GM18519 (cell line): ENCODE measurements at regions not wholly inside any gene's neighbourhood (a gene's known extent, or its start where the extent isn't known, plus 50 kb on each side); places are given as distances from the start of the nearest gene placed in this dataset.

Source experiments
- ATAC-seq: cut with Tn5 transposase; IDR thresholded peaks from one replicate; pipeline ENCODE4 v1.9.1; 2021; ENCODE audit warnings: mild to moderate bottlenecking, moderate library complexity; ENCODE audit not compliant: unreplicated experiment, low FRiP score

- ATAC-seq, result no peak
These were observed 214.7 kb upstream of the FOXQ1 start for GRCh38 chr6:1096967-1097765.

DNA sequence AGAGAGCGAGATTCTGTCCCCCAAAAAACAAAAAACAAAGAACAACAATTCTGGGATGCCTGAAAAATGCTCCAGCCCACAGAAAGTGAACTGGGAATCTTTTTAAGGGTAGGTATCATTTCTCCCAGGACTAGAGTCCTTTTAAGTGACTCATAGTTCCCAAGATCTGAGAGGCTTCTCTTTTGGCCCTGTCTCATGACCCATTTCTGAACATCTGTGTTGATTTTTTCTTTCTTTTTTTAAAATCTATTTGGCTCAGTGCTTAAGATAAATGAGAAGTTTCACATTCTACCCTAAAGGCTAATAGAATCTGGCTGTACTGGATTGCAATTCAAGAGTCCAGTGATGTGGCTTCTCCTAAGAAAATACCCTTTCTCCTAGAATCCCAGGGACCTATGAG is 217.6 kb upstream of the FOXQ1 start:
- ATAC-seq, result no peak

DNA sequence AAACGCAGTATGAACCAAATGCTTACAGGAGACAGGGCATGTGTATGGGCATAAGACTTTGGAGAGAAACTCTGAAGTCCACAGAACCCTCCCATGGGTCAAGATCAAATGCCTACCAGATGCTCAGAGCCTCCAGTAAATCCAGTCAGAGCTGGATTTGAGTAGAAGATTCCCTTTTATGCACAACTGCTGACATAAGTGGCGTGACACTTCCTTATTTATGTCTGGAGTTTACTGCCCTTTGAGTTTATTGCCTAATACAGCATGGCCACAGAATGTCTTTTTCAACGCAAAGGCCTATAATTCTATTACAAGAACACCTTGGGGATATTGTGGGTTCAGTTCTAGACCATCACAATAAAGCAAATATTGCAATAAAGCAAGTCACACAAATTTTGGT is 220.0 kb upstream of the FOXQ1 start:
- ATAC-seq, result no peak

GRCh38 chr6:1089859-1090258 is 222.0 kb upstream of the FOXQ1 start:
- no peak for ATAC-seq

GRCh38 chr6:1088492-1089001 is 223.4 kb upstream of the FOXQ1 start:
- no peak for ATAC-seq

DNA sequence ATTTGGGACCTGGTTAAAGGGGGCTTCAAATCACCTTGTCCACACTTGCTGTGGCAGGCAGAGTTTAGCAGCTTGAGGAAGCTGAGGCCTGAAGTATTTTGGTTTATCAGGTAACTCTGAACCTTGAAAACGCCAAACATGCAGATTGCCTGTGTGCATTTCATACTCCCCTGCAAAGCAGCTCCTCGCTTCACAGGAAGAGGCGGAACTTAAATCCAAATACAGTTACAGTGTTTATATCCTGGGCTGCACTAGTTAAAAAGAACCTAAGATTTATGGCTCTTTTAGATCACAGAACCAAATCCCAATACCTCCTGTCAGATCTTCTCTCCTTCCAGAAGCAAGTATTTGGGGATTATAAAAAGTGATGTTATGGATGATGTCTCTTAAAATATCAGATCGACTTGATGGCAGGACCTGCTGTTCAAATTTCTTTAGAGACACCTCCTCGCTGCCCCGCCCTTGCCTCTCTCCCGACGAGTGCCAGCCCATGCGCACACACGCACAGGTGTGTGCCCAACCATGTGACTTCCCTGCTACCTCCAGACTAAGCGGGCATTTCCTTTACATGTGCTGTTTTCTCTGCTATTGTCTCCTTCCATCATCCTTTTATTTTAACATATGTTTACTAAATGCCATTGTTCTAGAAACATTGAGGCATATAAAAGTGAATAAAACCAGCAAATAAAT is 224.6 kb upstream of the FOXQ1 start:
- ATAC-seq, result no peak

- no peak for ATAC-seq
These were observed 225.3 kb upstream of the FOXQ1 start for GRCh38 chr6:1086446-1087153.

DNA sequence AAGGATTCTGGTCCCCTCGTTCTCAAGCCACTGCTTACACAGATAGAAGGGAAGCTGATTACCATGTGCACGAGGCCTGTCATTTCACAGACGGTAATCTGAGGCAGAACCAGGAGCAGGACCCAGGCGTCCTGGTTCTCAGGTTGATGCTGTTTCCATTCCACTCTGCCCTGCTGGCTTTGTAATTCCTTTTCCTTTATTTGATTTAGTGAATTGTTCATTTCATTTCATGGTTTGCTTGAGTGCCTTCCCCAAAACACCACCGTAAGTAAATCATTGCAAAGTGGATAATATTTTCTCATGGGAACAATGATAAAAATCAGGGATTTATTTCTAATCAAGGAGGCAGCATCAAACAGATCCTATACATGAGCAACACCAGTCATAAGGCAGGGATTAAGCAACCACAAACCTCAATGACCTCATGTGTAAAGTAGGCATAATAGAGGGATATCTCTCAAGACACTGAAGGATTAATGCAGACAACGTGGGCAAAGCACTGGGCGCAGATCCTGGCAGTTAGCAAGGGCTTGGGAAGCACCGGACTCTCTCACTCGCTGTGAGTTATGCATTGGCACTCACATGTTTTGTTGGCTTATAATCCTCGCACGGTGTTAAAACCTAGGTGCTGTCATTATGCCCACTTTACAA is 229.5 kb upstream of the FOXQ1 start:
- no peak for ATAC-seq

DNA sequence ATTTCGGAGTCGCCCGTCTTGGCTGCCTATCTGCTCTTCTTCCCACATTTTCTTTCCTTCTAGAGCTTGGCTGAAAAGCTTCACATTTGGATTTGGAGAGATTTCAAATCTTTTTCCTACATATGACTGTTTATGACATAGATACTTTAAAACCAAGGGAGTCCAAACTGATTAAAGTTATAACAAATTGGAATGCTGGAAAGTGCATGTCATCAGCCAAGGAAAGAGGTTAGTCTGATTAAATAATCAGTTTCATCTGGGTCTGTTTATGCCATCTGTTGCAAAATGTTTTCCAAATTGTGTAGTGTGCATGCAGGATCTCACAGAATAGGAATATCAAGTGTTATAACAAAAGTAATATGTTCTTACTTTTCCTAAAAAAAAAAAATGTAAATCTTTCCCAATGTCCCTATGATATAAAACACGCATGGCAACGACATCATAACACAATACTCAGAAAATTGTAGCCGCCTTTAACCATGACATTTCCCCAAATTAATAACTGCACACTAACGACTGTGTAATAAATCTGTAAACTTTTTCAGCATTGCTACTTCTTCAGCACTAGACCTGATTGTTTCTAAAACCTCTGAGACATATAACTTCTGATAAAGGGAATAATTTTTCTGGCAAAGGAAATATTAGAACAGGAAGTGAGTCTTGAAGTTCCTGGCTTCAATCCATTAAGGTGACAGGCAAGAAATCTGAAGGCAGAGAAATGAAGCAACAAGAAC is 230.2 kb upstream of the FOXQ1 start:
- no peak for ATAC-seq

DNA sequence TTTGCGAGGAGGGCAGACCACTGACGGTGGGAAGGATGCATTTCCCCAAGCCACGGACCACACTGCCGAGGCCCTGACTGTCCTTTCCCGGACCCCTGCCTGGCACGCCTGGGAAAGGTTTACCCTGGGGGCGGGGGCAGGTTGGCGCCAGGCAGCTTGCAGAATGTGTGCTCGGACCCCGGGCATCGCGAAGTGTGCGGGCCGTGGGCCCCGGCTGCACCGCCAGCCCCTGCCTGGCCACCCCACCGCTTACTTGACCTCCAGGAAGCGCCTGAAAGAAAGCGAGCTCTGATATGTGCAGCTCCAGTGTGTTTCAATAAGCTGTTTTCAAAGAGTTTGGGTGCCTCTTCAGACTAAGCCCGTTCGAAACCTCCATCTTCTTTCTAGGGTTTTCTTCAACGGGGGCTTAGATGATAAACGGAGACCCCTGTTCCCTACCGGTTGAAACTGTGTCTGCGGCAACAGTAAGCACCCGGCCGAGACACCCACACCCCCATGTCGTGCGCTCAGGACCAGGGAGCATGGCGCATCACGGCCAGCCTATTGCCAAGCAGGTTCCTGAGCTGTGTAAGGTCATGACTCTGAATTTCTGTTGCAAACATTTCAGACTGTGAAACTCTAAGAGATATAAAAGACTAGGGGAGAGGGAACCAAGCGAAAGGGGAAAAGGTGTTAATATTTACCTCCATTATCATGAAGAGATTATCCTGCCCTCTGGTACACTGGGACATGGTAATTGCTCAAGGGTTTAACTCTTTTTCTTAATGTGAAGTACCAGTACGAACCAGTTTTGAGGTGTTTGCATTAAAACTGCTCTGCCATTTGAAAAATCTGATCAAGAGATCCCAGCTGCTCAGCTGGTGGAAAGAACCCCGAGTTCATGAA is 231.2 kb upstream of the FOXQ1 start:
- no peak for ATAC-seq

GRCh38 chr6:1079525-1079924 is 232.4 kb upstream of the FOXQ1 start:
- ATAC-seq, result no peak

- no peak for ATAC-seq
These were observed 234.2 kb upstream of the FOXQ1 start for GRCh38 chr6:1077478-1078416.

- ATAC-seq, result no peak
These were observed 235.1 kb upstream of the FOXQ1 start for GRCh38 chr6:1076531-1077459.

DNA sequence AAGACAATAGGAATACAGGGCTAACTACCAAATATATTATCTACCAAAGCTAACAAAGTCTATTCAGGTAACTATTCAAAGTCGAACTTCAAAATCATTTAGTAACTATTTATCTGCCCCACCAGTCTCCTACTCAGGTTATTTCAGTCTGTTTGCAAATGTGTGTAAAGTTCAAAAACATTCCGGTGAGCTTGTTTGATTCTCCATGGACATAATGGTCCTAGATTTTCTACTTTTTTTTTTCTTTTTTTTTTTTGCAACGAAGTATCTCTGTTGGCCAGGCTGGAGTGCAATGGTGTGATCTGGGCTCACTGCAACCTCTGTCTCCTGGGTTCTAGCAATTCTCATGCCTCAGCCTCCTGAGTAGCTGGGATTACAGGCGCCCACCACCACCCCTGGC is 236.0 kb upstream of the FOXQ1 start:
- ATAC-seq, result no peak

DNA sequence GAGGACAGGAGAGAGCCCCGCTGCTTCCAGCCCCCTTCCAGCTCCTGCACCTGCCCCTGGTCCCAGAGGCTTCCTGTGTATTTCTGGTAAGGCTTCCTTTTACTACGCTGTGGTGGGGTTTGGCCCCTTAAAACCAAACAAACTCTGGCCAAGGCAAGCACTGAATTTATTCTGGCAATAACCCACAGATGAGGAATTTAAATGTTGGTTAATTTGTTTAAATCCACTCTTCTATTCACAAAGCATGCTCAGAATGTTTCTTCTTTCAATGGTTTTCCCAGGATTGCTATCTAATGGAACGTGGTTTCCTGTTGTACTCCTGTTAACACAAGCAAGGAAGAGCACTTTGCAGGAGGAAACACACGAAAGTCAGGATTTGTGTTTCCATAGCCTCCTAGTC is 236.5 kb upstream of the FOXQ1 start:
- no peak for ATAC-seq

- no peak for ATAC-seq
These were observed 241.8 kb upstream of the FOXQ1 start for GRCh38 chr6:1070085-1070521.

DNA sequence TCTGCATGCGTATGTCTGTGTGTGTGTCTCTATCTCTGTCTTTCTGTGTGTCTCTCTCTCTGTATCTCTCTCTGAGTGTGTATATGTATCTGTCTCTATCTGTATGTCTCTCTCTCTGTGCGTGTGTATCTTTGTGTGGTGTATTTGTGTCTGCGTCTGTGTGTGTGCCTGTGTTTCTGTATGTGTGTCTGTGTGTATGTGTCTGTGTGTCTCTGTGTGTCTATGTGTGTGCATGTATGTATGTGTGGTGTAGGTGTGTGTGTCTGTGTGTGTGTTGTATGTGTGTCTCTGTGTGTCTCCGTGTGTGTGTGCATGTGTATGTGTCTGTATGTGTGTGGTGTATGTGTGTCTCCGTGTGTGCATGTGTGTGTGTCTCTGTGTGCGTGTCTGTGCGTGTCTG is 243.0 kb upstream of the FOXQ1 start:
- ATAC-seq, result no peak
